ENCODE measurements at regions not wholly inside any gene's neighbourhood (a gene's known extent, or its start where the extent isn't known, plus 50 kb on each side); places are given as distances from the start of the nearest gene placed in this dataset.

GRCh38 chr7:52009181-52009580 lies 692.6 kb upstream of the COBL start:
- Mint-ChIP-seq H3K9me3 (ENCODE audit: unreplicated experiment) (no peaks in the 10 kb centered on the region), H3K4me3 (ENCODE audit: unreplicated experiment) (no peak overlapping the region), H3K4me1 (ENCODE audit: low read depth, unreplicated experiment) (no peaks in the 10 kb centered on the region), H3K36me3 (ENCODE audit: unreplicated experiment) (no peaks in the 10 kb centered on the region), H3K27ac (ENCODE audit: unreplicated experiment) (no peak overlapping the region), H3K27me3 (ENCODE audit: unreplicated experiment) (no peaks in the 10 kb centered on the region)
- DNase-seq: no peak
- TF ChIP-seq CTCF (IDR thresholded peaks at IDR 0.05; ENCODE audit: partially characterized antibody, unreplicated experiment): no peak

- H3K9me3 Mint-ChIP-seq (ENCODE audit: unreplicated experiment): no peaks in the 10 kb centered on the region
- no peak for DNase-seq
- no peak for TF ChIP-seq CTCF (IDR thresholded peaks at IDR 0.05; ENCODE audit: partially characterized antibody, unreplicated experiment)
- no peaks in the 10 kb centered on the region for H3K4me1 Mint-ChIP-seq (ENCODE audit: low read depth, unreplicated experiment)
- H3K27me3 Mint-ChIP-seq (ENCODE audit: unreplicated experiment): no peaks in the 10 kb centered on the region
- no peak overlapping the region for H3K27ac Mint-ChIP-seq (ENCODE audit: unreplicated experiment)
- no peaks in the 10 kb centered on the region for H3K36me3 Mint-ChIP-seq (ENCODE audit: unreplicated experiment)
- H3K4me3 Mint-ChIP-seq (ENCODE audit: unreplicated experiment): no peak overlapping the region
Observed at GRCh38 chr7:52006674-52007073, 690.1 kb upstream of the COBL start.

- Mint-ChIP-seq H3K27ac (ENCODE audit: unreplicated experiment) (no peak overlapping the region), H3K4me3 (ENCODE audit: unreplicated experiment) (no peak overlapping the region), H3K4me1 (ENCODE audit: low read depth, unreplicated experiment) (no peaks in the 10 kb centered on the region), H3K36me3 (ENCODE audit: unreplicated experiment) (no peaks in the 10 kb centered on the region), H3K27me3 (ENCODE audit: unreplicated experiment) (no peaks in the 10 kb centered on the region), H3K9me3 (ENCODE audit: unreplicated experiment) (no peaks in the 10 kb centered on the region)
- no peak for TF ChIP-seq CTCF (IDR thresholded peaks at IDR 0.05; ENCODE audit: partially characterized antibody, unreplicated experiment)
- DNase-seq: no peak
Observed at GRCh38 chr7:52005613-52006012, 689.0 kb upstream of the COBL start.

GRCh38 chr7:51995596-51996179 lies 679.1 kb upstream of the COBL start:
- Mint-ChIP-seq H3K4me1 (ENCODE audit: low read depth, unreplicated experiment) (peaks cover 2% of the 10 kb centered on the region), H3K36me3 (ENCODE audit: unreplicated experiment) (no peaks in the 10 kb centered on the region), H3K27me3 (ENCODE audit: unreplicated experiment) (peaks cover 1% of the 10 kb centered on the region), H3K9me3 (ENCODE audit: unreplicated experiment) (peaks cover 2% of the 10 kb centered on the region), H3K27ac (ENCODE audit: unreplicated experiment) (no peak overlapping the region), H3K4me3 (ENCODE audit: unreplicated experiment) (no peak overlapping the region)
- DNase-seq: no peak
- TF ChIP-seq CTCF (IDR thresholded peaks at IDR 0.05; ENCODE audit: partially characterized antibody, unreplicated experiment): no peak

- no peak overlapping the region for H3K27ac Mint-ChIP-seq (ENCODE audit: unreplicated experiment)
- no peaks in the 10 kb centered on the region for H3K9me3 Mint-ChIP-seq (ENCODE audit: unreplicated experiment)
- no peak for DNase-seq
- no peak for TF ChIP-seq CTCF (IDR thresholded peaks at IDR 0.05; ENCODE audit: partially characterized antibody, unreplicated experiment)
- no peaks in the 10 kb centered on the region for H3K36me3 Mint-ChIP-seq (ENCODE audit: unreplicated experiment)
- no peaks in the 10 kb centered on the region for H3K27me3 Mint-ChIP-seq (ENCODE audit: unreplicated experiment)
- H3K4me1 Mint-ChIP-seq (ENCODE audit: low read depth, unreplicated experiment): peaks cover 4% of the 10 kb centered on the region
- H3K4me3 Mint-ChIP-seq (ENCODE audit: unreplicated experiment): no peak overlapping the region
Observed at GRCh38 chr7:51982653-51983052, 666.0 kb upstream of the COBL start.
